Lower lobe of right lung (tissue), 2 donors: ENCODE measurements at regions not wholly inside any gene's neighbourhood (a gene's known extent, or its start where the extent isn't known, plus 50 kb on each side); places are given as distances from the start of the nearest gene placed in this dataset.

Experiments
- ATAC-seq, 2 donors: fragments of 200-7000 bp; cut with Tn5 transposase; one replicate each; pipeline ENCODE4 v1.9.1; 2020 to 2022; ENCODE audit warnings: mild to moderate bottlenecking in 2 of 2, moderate library complexity in 2 of 2
- DNase-seq: peaks from one replicate; pipeline ENCODE4 v3.0.0-alpha.2; 2020
- H3K27ac ChIP-seq: fragments of 200-600 bp; one replicate; pipeline ENCODE4 v1.8.0; 2022
- H3K27me3 ChIP-seq: fragments of 200-600 bp; one replicate; pipeline ENCODE4 v1.8.0; 2022; ENCODE audit warnings: low read depth
- H3K36me3 ChIP-seq: fragments of 200-600 bp; one replicate; pipeline ENCODE4 v1.8.0; 2022; ENCODE audit warnings: mild to moderate bottlenecking
- H3K4me1 ChIP-seq: fragments of 200-600 bp; one replicate; pipeline ENCODE4 v1.8.0; 2022
- H3K4me3 ChIP-seq: fragments of 200-600 bp; one replicate; pipeline ENCODE4 v1.8.0; 2022; ENCODE audit warnings: mild to moderate bottlenecking
- H3K9me3 ChIP-seq: fragments of 200-600 bp; one replicate; pipeline ENCODE4 v1.8.0; 2022
- intact Hi-C: fragments of 100-400 bp; cut with DNase I; formaldehyde crosslinking; loops from one replicate; pipeline ENCODE4 v1.11.0; 2022
- TF ChIP-seq, protein P1 (sequence below): fragments of 200-600 bp; IDR thresholded peaks from one replicate; pipeline ENCODE4 v1.8.0; 2022; ENCODE audit warnings: antibody characterized with exemption, mild to moderate bottlenecking
- donor health status: DM: no; HTN: yes; CAD: no; lungs with severe emphysema.

DNA sequence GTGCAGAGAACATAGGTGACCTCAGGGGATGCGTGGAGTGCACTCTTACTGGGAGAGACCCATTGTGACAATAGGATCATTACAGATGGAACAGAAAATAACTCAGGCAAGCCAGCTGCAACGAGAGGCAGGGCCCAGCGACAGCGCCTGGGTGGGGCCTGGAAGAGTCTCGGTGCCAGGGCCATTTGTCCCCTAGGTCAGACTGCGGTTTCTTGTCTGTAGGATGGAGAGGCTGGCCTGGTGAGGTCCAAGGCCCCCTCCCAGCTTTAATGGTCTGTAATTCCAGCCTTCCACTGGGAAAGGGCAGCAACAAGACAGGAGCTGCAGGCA, 208.6 kb upstream of the APCDD1 start:
- DNase-seq (no peak), ATAC-seq (no peak)
- TF ChIP-seq, protein P1, sequence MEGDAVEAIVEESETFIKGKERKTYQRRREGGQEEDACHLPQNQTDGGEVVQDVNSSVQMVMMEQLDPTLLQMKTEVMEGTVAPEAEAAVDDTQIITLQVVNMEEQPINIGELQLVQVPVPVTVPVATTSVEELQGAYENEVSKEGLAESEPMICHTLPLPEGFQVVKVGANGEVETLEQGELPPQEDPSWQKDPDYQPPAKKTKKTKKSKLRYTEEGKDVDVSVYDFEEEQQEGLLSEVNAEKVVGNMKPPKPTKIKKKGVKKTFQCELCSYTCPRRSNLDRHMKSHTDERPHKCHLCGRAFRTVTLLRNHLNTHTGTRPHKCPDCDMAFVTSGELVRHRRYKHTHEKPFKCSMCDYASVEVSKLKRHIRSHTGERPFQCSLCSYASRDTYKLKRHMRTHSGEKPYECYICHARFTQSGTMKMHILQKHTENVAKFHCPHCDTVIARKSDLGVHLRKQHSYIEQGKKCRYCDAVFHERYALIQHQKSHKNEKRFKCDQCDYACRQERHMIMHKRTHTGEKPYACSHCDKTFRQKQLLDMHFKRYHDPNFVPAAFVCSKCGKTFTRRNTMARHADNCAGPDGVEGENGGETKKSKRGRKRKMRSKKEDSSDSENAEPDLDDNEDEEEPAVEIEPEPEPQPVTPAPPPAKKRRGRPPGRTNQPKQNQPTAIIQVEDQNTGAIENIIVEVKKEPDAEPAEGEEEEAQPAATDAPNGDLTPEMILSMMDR: no peak

DNA sequence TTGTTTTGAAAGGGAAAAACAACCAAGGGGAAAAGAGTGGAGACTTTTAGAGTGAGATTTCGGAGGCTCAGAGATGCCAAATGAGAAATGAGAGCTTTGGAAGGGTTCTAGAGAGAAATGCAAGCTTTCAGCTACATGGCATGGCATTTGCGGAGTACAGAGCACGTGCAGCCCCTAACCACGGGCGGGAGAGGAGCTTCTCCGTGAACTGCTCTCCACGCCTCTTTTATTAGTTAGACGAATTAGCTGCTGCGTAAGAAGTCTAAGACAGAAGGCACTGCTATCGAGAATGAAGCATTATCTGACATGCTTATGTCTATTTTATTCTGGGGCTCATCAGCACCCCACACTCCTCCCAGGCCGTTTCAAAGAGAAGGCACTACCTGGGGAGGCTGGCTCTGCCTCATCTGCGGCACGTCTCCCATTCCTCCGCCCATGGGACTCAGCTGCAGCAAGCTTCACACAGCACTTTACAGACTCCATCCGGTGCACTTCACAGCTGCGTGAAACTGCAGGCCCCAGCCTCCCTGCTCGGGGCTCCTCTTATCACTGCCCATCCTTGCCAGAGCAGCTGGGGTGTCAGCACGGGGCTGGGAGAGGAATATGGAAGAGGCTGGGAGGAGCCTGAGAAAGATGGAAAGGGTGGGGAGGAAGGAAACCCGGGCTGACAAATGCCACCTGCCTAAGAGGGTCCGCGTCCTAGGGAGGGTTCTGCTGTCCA, 207.3 kb upstream of the APCDD1 start:
- no peak for DNase-seq
- Histone ChIP-seq H3K36me3 (no peaks in the 10 kb centered on the region), H3K27me3 (no peaks in the 10 kb centered on the region), H3K4me1 (peaks cover 36% of the 10 kb centered on the region), H3K27ac (no peak overlapping the region), H3K9me3 (no peaks in the 10 kb centered on the region), H3K4me3 (no peak overlapping the region)
- TF ChIP-seq, protein P1: no peak
- intact Hi-C loops: no loop called here
- peak in 1 of 2 donors; percentile 40 for ATAC-seq

More for the DNA sequence above, 208.6 kb upstream of the APCDD1 start:
- Histone ChIP-seq H3K9me3 (no peaks in the 10 kb centered on the region), H3K4me1 (peaks cover 42% of the 10 kb centered on the region), H3K27me3 (no peaks in the 10 kb centered on the region), H3K4me3 (no peak overlapping the region), H3K36me3 (no peaks in the 10 kb centered on the region), H3K27ac (no peak overlapping the region)
- intact Hi-C loops: no loop called here

DNA sequence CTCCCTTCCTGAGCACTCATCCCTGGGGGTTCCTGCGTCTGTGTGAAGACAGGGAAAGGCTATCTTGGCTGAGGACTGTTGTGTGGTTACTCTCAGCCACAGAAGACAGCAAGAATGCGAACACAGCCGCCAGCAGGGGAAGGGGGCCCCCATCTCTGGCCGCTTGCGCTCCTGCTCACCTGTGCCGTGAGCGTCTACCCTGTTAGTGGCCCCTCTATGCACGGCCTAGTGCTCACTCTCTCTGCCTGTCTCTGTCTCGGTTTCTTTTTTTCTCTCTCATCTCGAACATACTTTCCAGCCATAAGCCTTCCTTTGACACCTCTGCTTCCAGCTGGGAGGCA, 206.7 kb upstream of the APCDD1 start:
- Histone ChIP-seq H3K36me3 (no peaks in the 10 kb centered on the region), H3K27me3 (no peaks in the 10 kb centered on the region), H3K27ac (no peak overlapping the region), H3K9me3 (no peaks in the 10 kb centered on the region), H3K4me3 (no peak overlapping the region), H3K4me1 (peaks cover 38% of the 10 kb centered on the region)
- TF ChIP-seq, protein P1: no peak
- DNase-seq (no peak), ATAC-seq (no peak)
- intact Hi-C loops: no loop called here

DNA sequence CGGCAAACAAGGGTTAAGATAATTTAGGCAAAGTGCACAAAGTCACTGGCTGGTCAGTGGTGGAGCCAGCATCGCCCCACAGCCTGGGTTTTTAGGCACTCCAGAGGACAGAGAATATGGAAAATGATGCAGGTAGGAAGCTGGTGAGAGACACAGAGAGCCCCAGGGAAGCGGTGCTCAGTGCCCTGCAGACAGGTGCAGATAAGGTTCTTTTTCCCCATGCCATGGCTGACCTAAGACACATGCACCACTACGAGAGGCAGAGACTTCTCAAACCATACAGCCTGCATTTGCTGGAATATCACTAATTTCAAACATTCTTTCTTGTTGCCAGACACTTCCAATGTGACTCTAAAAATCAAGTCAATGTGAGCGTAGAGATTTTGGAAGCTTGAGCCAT, 205.7 kb upstream of the APCDD1 start:
- no peak overlapping the region for H3K27ac ChIP-seq
- intact Hi-C loops: no loop called here
- no peak for ATAC-seq
- TF ChIP-seq, protein P1: no peak
- DNase-seq: no peak
- no peak overlapping the region for H3K4me3 ChIP-seq
- no peaks in the 10 kb centered on the region for H3K27me3 ChIP-seq
- no peaks in the 10 kb centered on the region for H3K36me3 ChIP-seq
- H3K4me1 ChIP-seq: peaks cover 46% of the 10 kb centered on the region
- no peaks in the 10 kb centered on the region for H3K9me3 ChIP-seq

DNA sequence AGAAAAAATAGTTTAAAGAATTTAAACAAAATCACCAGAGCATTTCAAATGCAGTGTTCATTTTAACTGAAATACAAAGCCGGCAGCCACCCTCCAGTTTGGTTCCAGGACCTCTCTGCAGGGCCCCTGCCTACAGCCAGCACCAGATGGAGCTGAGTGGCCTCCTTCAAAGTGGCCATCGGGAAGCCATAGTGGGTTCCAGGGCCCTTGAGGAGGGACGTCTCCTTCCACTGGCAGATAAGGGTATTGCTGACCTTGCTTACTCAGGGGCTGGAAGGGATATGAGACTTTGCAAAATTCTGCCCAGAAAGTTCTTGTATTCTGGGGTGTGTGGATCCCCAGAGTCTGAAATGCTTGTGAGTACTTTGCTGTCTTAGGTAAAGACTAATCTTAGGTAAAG, 205.2 kb upstream of the APCDD1 start:
- no peak overlapping the region for H3K4me3 ChIP-seq
- intact Hi-C loops: no loop called here
- H3K36me3 ChIP-seq: no peaks in the 10 kb centered on the region
- H3K4me1 ChIP-seq: peaks cover 40% of the 10 kb centered on the region
- DNase-seq (no peak), ATAC-seq (no peak)
- H3K27me3 ChIP-seq: no peaks in the 10 kb centered on the region
- H3K9me3 ChIP-seq: no peaks in the 10 kb centered on the region
- H3K27ac ChIP-seq: no peak overlapping the region
- TF ChIP-seq, protein P1: no peak
